ENCODE measurements at regions not wholly inside any gene's neighbourhood (a gene's known extent, or its start where the extent isn't known, plus 50 kb on each side); places are given as distances from the start of the nearest gene placed in this dataset.

DNA sequence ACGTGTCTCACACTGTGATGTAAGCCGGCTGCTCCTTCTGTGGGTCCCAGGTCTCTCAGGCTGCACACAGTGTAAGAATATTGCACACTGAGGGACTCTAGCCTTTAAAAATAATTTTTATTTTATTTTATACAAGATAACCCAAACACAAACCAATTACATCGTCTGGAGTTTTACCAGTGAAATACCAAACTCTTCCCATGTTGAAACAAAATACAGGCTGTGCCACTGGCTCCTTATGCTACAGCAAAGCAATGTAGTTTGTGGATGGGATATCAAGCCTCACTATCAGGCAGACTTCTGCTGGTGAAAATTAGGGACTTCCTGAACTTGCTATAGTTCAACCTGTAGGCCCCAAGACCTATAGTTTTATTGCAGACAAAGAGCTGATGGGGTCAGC is 311.3 kb upstream of the SLCO3A1 start:
- FAIRE-seq (no peak), DNase-seq (ENCODE audit: low read depth, low spot score) (no peak)
- no peak overlapping the region for H3K4me3 ChIP-seq (ENCODE audit: control insufficient read depth in 2 of 3, extremely low read depth in 1 of 3, insufficient read depth in 2 of 3, low read depth in 1 of 3, low read length in 3 of 3)
- H3K9me1 ChIP-seq (ENCODE audit: control insufficient read depth, extremely low read depth, insufficient read depth, low read length), result no peaks in the 10 kb centered on the region
- H2AFZ ChIP-seq (ENCODE audit: control insufficient read depth, low read length), result no peak overlapping the region
- no peaks in the 10 kb centered on the region for H3K4me1 ChIP-seq (ENCODE audit: control insufficient read depth, extremely low read depth, insufficient read depth, low read length)
- H3K27me3 ChIP-seq (ENCODE audit: control insufficient read depth, extremely low read depth, insufficient read depth, low read length), result no peaks in the 10 kb centered on the region
- H3K36me3 ChIP-seq (ENCODE audit: control insufficient read depth in 2 of 2, extremely low read depth in 1 of 2, insufficient read depth in 2 of 2, low read length in 2 of 2), result no peaks in the 10 kb centered on the region
- H4K20me1 ChIP-seq (ENCODE audit: control insufficient read depth, extremely low read depth, insufficient read depth, low read length), result no peaks in the 10 kb centered on the region
- no peaks in the 10 kb centered on the region for H3K9me3 ChIP-seq (ENCODE audit: control insufficient read depth, low read depth, low read length)
- TF ChIP-seq, protein P1, sequence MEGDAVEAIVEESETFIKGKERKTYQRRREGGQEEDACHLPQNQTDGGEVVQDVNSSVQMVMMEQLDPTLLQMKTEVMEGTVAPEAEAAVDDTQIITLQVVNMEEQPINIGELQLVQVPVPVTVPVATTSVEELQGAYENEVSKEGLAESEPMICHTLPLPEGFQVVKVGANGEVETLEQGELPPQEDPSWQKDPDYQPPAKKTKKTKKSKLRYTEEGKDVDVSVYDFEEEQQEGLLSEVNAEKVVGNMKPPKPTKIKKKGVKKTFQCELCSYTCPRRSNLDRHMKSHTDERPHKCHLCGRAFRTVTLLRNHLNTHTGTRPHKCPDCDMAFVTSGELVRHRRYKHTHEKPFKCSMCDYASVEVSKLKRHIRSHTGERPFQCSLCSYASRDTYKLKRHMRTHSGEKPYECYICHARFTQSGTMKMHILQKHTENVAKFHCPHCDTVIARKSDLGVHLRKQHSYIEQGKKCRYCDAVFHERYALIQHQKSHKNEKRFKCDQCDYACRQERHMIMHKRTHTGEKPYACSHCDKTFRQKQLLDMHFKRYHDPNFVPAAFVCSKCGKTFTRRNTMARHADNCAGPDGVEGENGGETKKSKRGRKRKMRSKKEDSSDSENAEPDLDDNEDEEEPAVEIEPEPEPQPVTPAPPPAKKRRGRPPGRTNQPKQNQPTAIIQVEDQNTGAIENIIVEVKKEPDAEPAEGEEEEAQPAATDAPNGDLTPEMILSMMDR (optimal IDR thresholded peaks at IDR 0.05 in 1 of 3, IDR thresholded peaks at IDR 0.05 in 1 of 3, conservative IDR thresholded peaks at IDR 0.05 in 1 of 3; ENCODE audit: extremely low read depth in 1 of 3, insufficient read depth in 2 of 3, low read length in 3 of 3), result no peak
- TF ChIP-seq EZH2 (IDR thresholded peaks at IDR 0.05; ENCODE audit: low read length), result no peak
- no peaks in the 10 kb centered on the region for H3K79me2 ChIP-seq (ENCODE audit: control insufficient read depth, insufficient read depth, low read length)
- no peak overlapping the region for H3K9ac ChIP-seq (ENCODE audit: control insufficient read depth, extremely low read depth, insufficient read depth, low read length)
- dilution Hi-C loops (cut with MboI; ENCODE audit: extremely low pct_ligation_motif_present, low sequenced_read_pairs), result no loop called here
- no peak overlapping the region for H3K4me2 ChIP-seq (ENCODE audit: control insufficient read depth, extremely low read depth, insufficient read depth, low read depth, low read length)
- H3K27ac ChIP-seq (ENCODE audit: control insufficient read depth, insufficient read depth, low read length), result no peak overlapping the region

- Histone ChIP-seq H3K79me2 (ENCODE audit: control insufficient read depth, insufficient read depth, low read length) (no peaks in the 10 kb centered on the region), H3K27me3 (ENCODE audit: control insufficient read depth, extremely low read depth, insufficient read depth, low read length) (no peaks in the 10 kb centered on the region), H4K20me1 (ENCODE audit: control insufficient read depth, extremely low read depth, insufficient read depth, low read length) (no peaks in the 10 kb centered on the region), H3K27ac (ENCODE audit: control insufficient read depth, insufficient read depth, low read length) (no peak overlapping the region), H3K9ac (ENCODE audit: control insufficient read depth, extremely low read depth, insufficient read depth, low read length) (no peak overlapping the region), H3K4me2 (ENCODE audit: control insufficient read depth, extremely low read depth, insufficient read depth, low read depth, low read length) (no peak overlapping the region), H3K4me1 (ENCODE audit: control insufficient read depth, extremely low read depth, insufficient read depth, low read length) (no peaks in the 10 kb centered on the region), H3K36me3 (ENCODE audit: control insufficient read depth in 2 of 2, extremely low read depth in 1 of 2, insufficient read depth in 2 of 2, low read length in 2 of 2) (no peaks in the 10 kb centered on the region), H3K9me1 (ENCODE audit: control insufficient read depth, extremely low read depth, insufficient read depth, low read length) (no peaks in the 10 kb centered on the region), H3K4me3 (ENCODE audit: control insufficient read depth in 2 of 3, extremely low read depth in 1 of 3, insufficient read depth in 2 of 3, low read depth in 1 of 3, low read length in 3 of 3) (no peak overlapping the region), H3K9me3 (ENCODE audit: control insufficient read depth, low read depth, low read length) (no peaks in the 10 kb centered on the region), H2AFZ (ENCODE audit: control insufficient read depth, low read length) (no peak overlapping the region)
- no peak for DNase-seq (ENCODE audit: low read depth, low spot score)
- FAIRE-seq, result no peak
- TF ChIP-seq, protein P1 (optimal IDR thresholded peaks at IDR 0.05 in 1 of 3, IDR thresholded peaks at IDR 0.05 in 1 of 3, conservative IDR thresholded peaks at IDR 0.05 in 1 of 3; ENCODE audit: extremely low read depth in 1 of 3, insufficient read depth in 2 of 3, low read length in 3 of 3), result no peak
- no peak for TF ChIP-seq EZH2 (IDR thresholded peaks at IDR 0.05; ENCODE audit: low read length)
- dilution Hi-C loops (cut with MboI; ENCODE audit: extremely low pct_ligation_motif_present, low sequenced_read_pairs), result no loop called here
These were observed 306.2 kb upstream of the SLCO3A1 start for GRCh38 chr15:91547356-91547755.

Measured in keratinocyte (primary cell).